Activated T-helper 1 cell treated with Interleukin-2 at 50 U/mL for 16 hours (primary cell): ENCODE measurements at regions not wholly inside any gene's neighbourhood (a gene's known extent, or its start where the extent isn't known, plus 50 kb on each side); places are given as distances from the start of the nearest gene placed in this dataset.
"Not testable (repeated sequence)": the region's sequence is repeated elsewhere in the genome, so short reads cannot be mapped to it uniquely, and the experiment has no call there.

Experiments
- DNase-seq: peaks from one replicate; pipeline ENCODE4 v3.0.0-alpha.2; 2020; ENCODE audit warnings: low read depth

GRCh38 chr9:40906879-40907278 lies 221.6 kb downstream of the FOXD4L6 start:
- DNase-seq: not testable (repeated sequence)

- DNase-seq: not testable (repeated sequence)
Measured at GRCh38 chr9:40892315-40892714, 236.2 kb downstream of the FOXD4L6 start.

GRCh38 chr9:40885858-40886257 lies 242.6 kb downstream of the FOXD4L6 start:
- DNase-seq: not testable (repeated sequence)

- not testable (repeated sequence) for DNase-seq
Measured at GRCh38 chr9:40884902-40885490, 243.5 kb downstream of the FOXD4L6 start.

- DNase-seq: no peak
Measured at GRCh38 chr9:40884072-40884901, 244.2 kb downstream of the FOXD4L6 start.

- DNase-seq: not testable (repeated sequence)
Measured at GRCh38 chr9:40883423-40884071, 244.9 kb downstream of the FOXD4L6 start.

GRCh38 chr9:40873753-40874295 lies 254.7 kb downstream of the FOXD4L6 start:
- DNase-seq: not testable (repeated sequence)

- not testable (repeated sequence) for DNase-seq
Measured at GRCh38 chr9:40868437-40868836, 260.0 kb downstream of the FOXD4L6 start.
